SK-N-MC (cell line): ENCODE measurements at regions not wholly inside any gene's neighbourhood (a gene's known extent, or its start where the extent isn't known, plus 50 kb on each side); places are given as distances from the start of the nearest gene placed in this dataset.

Experiments used
- EZH2 ChIP-seq: fragments of 200-600 bp; sonication (generic); IDR thresholded peaks from one replicate; pipeline ENCODE4 v1.6.1; 2017; ENCODE audit warnings: antibody characterized with exemption
- FOXP2 ChIP-seq: optimal IDR thresholded peaks from 2 replicates; pipeline ENCODE3; 2011; ENCODE audit warnings: mild to moderate bottlenecking, moderate library complexity; ENCODE audit not compliant: insufficient read depth; ENCODE audit errors: extremely low read length, control extremely low read depth
- POLR2AphosphoS5 ChIP-seq: IDR thresholded peaks from 2 replicates; pipeline ENCODE4 v1.6.1; 2012; ENCODE audit warnings: mild to moderate bottlenecking, low read depth, low read length, borderline replicate concordance

- TF ChIP-seq POLR2AphosphoS5 (no peak), EZH2 (no peak), FOXP2 (no peak)
These were observed 795.5 kb downstream of the C12orf50 start for GRCh38 chr12:87233671-87234070.
